Liver (tissue), 3 donors: ENCODE measurements at regions not wholly inside any gene's neighbourhood (a gene's known extent, or its start where the extent isn't known, plus 50 kb on each side); places are given as distances from the start of the nearest gene placed in this dataset.

Source experiments
- CTCF ChIP-seq: fragments of 150-350 bp; IDR thresholded peaks from 2 replicates; pipeline ENCODE4 v1.5.1; 2017; ENCODE audit warnings: improper control_type of control experiment, low read depth, low read length; ENCODE audit not compliant: missing input control
- JUND ChIP-seq, 2 donors: IDR thresholded peaks; 2 replicates each; pipeline ENCODE4 v1.6.1; 2016; ENCODE audit warnings: antibody characterized with exemption in 2 of 2
- donor health status: healthy.
- donor health status: healthy.

GRCh38 chr1:240018617-240019016 is 73.1 kb upstream of the FMN2 start:
- TF ChIP-seq CTCF (no peak), JUND (IDR thresholded peaks at IDR 0.05) (no peak)
